ENCODE measurements at regions not wholly inside any gene's neighbourhood (a gene's known extent, or its start where the extent isn't known, plus 50 kb on each side); places are given as distances from the start of the nearest gene placed in this dataset.

DNA sequence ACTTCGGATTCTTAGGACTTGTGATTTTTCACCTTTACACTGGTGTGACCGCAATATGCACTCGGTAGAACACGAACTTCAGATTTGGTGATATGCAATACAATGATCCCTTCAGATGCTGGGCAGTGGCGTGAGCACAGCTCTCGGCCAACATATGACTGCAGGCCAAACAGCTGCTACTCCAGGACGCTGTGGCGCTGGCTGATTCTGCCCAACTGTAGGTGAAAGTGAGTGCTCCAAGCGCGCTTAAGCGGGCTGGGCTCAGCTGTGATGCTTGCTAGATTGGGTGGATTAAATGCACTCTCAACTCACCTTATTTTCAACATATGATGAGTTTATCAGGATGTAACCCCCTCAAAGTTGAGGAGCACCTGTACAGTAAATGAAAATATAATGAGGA lies 137.6 kb upstream of the RET start:
- TF ChIP-seq EZH2phosphoT487 (IDR thresholded peaks at IDR 0.05; ENCODE audit: borderline replicate concordance, low read depth, low read length): no peak
- TF ChIP-seq, protein P1, sequence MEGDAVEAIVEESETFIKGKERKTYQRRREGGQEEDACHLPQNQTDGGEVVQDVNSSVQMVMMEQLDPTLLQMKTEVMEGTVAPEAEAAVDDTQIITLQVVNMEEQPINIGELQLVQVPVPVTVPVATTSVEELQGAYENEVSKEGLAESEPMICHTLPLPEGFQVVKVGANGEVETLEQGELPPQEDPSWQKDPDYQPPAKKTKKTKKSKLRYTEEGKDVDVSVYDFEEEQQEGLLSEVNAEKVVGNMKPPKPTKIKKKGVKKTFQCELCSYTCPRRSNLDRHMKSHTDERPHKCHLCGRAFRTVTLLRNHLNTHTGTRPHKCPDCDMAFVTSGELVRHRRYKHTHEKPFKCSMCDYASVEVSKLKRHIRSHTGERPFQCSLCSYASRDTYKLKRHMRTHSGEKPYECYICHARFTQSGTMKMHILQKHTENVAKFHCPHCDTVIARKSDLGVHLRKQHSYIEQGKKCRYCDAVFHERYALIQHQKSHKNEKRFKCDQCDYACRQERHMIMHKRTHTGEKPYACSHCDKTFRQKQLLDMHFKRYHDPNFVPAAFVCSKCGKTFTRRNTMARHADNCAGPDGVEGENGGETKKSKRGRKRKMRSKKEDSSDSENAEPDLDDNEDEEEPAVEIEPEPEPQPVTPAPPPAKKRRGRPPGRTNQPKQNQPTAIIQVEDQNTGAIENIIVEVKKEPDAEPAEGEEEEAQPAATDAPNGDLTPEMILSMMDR (conservative IDR thresholded peaks at IDR 0.05; ENCODE audit: low read length): no peak

Data from OCI-LY7 (cell line).